HG03469 (cell line): ENCODE measurements at regions not wholly inside any gene's neighbourhood (a gene's known extent, or its start where the extent isn't known, plus 50 kb on each side); places are given as distances from the start of the nearest gene placed in this dataset.
A peak's percentile ranks its signal among the peaks of the same experiment; 100 is the strongest.

Source experiments
- ATAC-seq: cut with Tn5 transposase; IDR thresholded peaks from one replicate; pipeline ENCODE4 v1.9.1; 2021; ENCODE audit warnings: mild to moderate bottlenecking, moderate library complexity, moderate number of reproducible peaks; ENCODE audit not compliant: unreplicated experiment

- ATAC-seq = no peak
These were observed 255.5 kb upstream of the PITX2 start for GRCh38 chr4:110878413-110878812.

GRCh38 chr4:110878956-110879355, 256.1 kb upstream of the PITX2 start:
- no peak for ATAC-seq

- ATAC-seq = no peak
These were observed 263.4 kb upstream of the PITX2 start for GRCh38 chr4:110886270-110886669.

- no peak for ATAC-seq
These were observed 264.0 kb upstream of the PITX2 start for GRCh38 chr4:110886856-110887255.

- ATAC-seq = no peak
These were observed 274.9 kb upstream of the PITX2 start for GRCh38 chr4:110897784-110898183.

- peak; percentile 74 for ATAC-seq
These were observed 275.4 kb upstream of the PITX2 start for GRCh38 chr4:110898290-110898689.

- no peak for ATAC-seq
These were observed 277.4 kb upstream of the PITX2 start for GRCh38 chr4:110900213-110900769.

- no peak for ATAC-seq
These were observed 279.6 kb upstream of the PITX2 start for GRCh38 chr4:110902500-110902899.

GRCh38 chr4:110904435-110905065, 281.7 kb upstream of the PITX2 start:
- no peak for ATAC-seq

- ATAC-seq = no peak
These were observed 282.5 kb upstream of the PITX2 start for GRCh38 chr4:110905367-110905766.

- ATAC-seq = no peak
These were observed 285.0 kb upstream of the PITX2 start for GRCh38 chr4:110907801-110908313.

- no peak for ATAC-seq
These were observed 291.9 kb upstream of the PITX2 start for GRCh38 chr4:110914791-110915190.

GRCh38 chr4:110915301-110915700, 292.4 kb upstream of the PITX2 start:
- no peak for ATAC-seq

- no peak for ATAC-seq
These were observed 293.6 kb upstream of the PITX2 start for GRCh38 chr4:110916505-110916904.

GRCh38 chr4:110917835-110918234, 295.0 kb upstream of the PITX2 start:
- ATAC-seq = no peak

- no peak for ATAC-seq
These were observed 298.1 kb upstream of the PITX2 start for GRCh38 chr4:110920990-110921389.

GRCh38 chr4:110924761-110925160, 301.9 kb upstream of the PITX2 start:
- ATAC-seq = no peak

GRCh38 chr4:110926841-110927400, 304.0 kb upstream of the PITX2 start:
- no peak for ATAC-seq

GRCh38 chr4:110933341-110933740, 310.5 kb upstream of the PITX2 start:
- no peak for ATAC-seq

- no peak for ATAC-seq
These were observed 321.6 kb upstream of the PITX2 start for GRCh38 chr4:110944501-110944900.

- ATAC-seq = no peak
These were observed 322.7 kb upstream of the PITX2 start for GRCh38 chr4:110945600-110945999.

- no peak for ATAC-seq
These were observed 326.7 kb upstream of the PITX2 start for GRCh38 chr4:110949542-110949941.
